H54 (cell line): ENCODE measurements at regions not wholly inside any gene's neighbourhood (a gene's known extent, or its start where the extent isn't known, plus 50 kb on each side); places are given as distances from the start of the nearest gene placed in this dataset.
A peak's percentile ranks its signal among the peaks of the same experiment; 100 is the strongest.
"Not testable (repeated sequence)": the region's sequence is repeated elsewhere in the genome, so short reads cannot be mapped to it uniquely, and the experiment has no call there.

Experiments used
- DNase-seq: peaks from one replicate; pipeline ENCODE4 v3.0.0; 2011; ENCODE audit warnings: low spot score, mixed read lengths; ENCODE audit not compliant: insufficient read length
- FAIRE-seq: peaks from 3 replicates; lab custom pipeline; 2011; peaks lifted over from hg19 to GRCh38; lab: Jason Lieb, UNC
- POLR2A ChIP-seq: IDR thresholded peaks from 2 replicates; pipeline ENCODE4 v1.6.1; 2011; ENCODE audit warnings: low read depth, mild to moderate bottlenecking, low read length

DNA sequence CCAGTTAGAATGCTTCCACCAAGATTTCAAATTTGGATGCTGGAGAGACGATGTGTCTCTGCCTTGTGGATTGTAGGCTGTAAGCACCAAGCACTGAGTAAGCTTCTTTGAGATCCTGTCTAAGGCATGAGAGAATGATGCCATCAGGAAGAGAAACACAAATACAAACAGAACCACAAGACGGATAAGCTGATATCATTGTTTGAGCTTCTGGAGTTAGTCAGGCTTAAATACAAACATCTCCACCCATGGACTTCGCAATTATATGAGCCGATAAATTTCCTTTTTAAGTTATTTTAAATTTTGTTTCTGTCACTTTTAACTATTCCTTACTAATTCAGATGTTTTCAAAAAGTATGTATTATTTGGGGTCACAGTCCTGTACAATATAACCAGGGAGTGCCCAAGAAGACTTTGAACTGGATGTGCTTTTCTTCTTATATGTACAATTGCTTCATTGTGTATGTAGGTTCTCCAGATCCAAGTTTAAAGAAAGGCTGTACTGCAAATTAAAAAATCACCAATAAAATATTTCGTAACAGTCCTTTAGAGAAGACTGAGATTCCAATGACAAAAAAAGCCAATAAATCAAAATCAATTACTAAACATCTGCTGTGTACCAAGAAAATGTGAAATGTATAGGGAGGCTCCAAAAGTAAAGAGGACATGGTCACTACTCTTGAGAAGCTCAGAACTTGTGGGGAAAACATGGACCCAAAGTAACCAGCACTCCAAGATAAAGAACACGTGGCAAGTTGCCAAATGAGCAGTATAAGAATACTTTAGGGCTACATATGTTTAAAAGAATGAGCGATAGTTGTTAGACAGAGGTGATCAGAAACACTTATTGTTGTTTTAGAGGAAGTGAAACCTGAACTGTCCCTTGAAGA, 274.1 kb downstream of the ADAMTS20 start:
- no peak for TF ChIP-seq POLR2A
- DNase-seq (no peak), FAIRE-seq (peak; percentile 30)

DNA sequence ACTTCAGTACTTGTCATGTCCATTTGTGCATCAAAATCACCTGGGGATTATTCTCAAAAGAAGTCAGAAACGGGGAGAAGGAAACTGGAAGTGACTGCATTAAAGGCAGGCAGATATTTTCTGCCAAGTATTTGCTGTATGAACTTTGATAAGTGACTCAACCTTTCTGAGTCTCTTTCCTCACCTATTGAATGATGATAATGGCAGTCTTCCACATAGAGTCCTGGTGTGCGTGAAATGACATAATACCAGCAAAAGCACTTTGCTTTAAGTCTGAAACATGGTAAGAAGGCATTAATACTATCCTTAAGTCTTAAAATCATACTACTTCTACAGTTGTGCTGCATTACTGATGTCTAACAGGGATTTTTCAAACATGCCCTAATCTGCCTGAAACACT, 278.5 kb downstream of the ADAMTS20 start:
- DNase-seq (no peak), FAIRE-seq (no peak)
- TF ChIP-seq POLR2A: no peak

DNA sequence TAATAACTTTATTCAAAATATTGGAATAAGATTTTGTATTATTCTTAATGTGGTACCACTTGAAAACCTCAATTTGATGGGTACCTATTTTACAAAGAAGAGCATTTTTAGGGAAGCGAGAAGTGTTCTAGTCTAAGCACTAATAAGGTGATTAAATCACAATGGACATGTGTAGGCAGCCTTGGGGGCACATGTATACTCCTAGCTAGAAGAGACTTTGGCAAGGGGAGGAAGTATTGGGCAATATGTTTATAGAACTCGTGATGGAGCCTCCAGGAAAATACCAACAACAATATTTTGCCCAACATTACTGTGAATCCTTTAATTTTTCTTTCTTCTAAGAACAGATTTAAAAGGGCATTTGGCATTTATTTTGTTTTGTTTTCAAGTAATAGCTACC, 280.3 kb downstream of the ADAMTS20 start:
- TF ChIP-seq POLR2A: no peak
- FAIRE-seq (no peak), DNase-seq (no peak)

DNA sequence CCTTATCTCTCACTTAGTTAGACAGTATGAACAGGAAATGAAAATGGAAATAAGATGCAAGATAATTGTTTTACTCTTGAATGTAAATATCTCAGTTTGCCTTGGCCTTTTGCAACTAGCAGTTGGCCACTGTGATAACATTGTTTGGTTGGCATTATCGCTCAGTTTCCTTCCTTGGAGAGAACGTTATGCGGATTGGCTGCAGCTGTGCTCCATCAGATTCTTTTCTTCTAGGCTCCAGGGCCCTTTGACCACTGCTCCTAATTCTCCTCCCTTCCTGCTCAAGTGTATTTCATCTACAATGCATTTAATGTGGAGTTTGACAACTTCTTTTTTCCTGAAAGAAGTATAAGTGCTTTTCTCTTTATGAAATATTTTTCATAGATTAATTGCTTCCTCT, 284.2 kb downstream of the ADAMTS20 start:
- no peak for TF ChIP-seq POLR2A
- FAIRE-seq (no peak), DNase-seq (no peak)

DNA sequence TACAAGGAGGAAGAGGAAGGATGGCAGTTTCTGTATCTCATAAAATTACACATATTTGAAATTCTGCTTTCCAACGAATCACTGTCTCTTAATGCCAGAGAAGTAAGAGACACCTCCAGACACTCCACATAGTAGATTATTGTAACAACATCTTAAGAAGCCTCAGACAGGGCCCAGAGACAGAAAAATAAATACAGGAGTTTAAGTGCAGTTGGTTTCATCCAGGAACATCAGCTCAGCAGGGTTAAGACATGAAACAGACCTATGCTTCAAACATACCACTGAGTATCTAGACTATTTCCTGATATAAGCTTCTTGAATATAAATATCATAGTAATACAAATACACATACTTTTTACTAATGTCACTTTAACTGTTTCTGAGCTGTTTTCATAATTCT, 290.3 kb downstream of the ADAMTS20 start:
- FAIRE-seq: no peak
- no peak for DNase-seq
- TF ChIP-seq POLR2A: no peak

DNA sequence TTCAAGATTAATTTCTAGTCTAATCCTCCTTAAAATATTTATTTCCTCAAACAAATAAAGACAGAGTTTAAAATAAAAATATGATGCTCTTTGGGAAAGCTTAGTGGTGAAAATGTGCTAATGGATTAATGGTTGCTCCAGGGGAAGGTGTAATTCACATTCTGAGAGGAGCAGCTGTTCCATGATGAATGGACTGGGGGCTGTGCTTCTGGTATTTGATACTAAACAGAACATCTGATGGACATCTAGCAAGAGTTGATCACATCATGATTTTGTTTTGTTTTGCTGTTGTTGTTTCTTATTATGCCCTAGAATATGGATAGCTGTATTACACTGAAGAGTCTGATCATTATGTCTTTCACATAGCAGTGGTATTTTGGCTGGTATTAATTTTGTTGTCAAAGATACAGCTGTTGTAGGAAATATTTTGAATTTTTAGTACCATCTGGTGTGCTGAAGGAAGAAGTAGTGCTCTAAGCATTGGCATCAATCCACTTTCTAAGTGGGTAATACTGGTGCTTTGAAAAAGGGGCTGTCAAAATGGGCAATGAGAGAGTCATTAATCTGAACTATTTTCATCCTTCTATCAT, 296.4 kb downstream of the ADAMTS20 start:
- no peak for DNase-seq
- FAIRE-seq: no peak
- TF ChIP-seq POLR2A: no peak

DNA sequence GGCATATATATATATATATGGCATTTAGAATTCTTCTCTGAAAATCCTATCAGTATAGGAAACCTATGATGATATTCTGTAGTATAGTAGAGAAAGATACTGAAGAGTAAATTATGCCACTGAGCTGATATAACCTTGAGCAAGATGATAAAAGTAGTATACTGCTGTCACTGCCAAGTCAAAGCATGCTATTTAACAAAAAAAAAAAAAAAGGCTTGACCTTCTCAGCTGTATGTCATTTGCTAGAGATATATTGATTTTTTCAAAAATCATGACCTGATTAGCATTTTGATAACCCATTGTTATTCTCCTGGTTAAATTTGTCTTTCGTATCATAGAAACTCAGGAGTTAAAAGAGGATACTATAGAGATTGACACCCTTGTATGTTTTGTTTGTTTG, 299.4 kb downstream of the ADAMTS20 start:
- no peak for TF ChIP-seq POLR2A
- DNase-seq (no peak), FAIRE-seq (no peak)

DNA sequence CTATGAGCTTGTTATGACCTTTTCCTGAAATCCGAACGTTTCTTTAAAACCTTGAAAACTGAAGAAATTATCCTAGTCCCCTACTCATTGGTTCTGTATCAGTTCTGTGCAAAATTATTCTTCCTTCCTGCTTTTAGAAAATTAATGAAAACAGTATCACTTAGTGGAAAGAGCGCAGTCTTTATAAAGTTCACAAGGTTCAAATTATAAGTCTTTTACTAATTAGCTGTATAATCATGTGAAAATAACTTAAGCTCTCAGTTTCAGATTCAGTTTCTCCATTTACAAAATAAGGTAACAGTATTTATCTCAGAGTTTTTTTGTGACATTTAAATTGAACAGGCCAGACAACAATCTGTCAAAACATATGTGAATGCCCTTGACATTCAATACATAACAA, 306.1 kb downstream of the ADAMTS20 start:
- DNase-seq (no peak), FAIRE-seq (no peak)
- TF ChIP-seq POLR2A: no peak

DNA sequence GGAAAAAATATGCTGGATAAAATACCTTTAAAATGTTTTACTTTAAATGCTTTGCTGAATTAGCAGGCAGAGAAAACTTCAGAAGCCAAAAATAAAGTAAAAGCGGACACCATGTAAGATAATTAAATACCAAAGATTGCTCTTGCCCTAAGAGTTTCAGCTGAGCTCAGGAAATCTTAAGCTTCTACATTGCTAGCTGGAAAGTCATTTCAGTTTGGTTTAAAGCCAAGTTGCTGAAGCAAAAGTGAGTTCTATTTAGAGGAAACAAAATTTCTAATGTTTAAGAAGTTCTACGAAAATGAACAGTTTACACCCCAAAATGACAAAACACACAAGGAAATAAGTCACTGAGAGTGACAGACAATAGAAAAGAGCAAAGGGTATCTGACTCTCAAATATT, 310.0 kb downstream of the ADAMTS20 start:
- DNase-seq: no peak
- FAIRE-seq: no peak
- TF ChIP-seq POLR2A: no peak

DNA sequence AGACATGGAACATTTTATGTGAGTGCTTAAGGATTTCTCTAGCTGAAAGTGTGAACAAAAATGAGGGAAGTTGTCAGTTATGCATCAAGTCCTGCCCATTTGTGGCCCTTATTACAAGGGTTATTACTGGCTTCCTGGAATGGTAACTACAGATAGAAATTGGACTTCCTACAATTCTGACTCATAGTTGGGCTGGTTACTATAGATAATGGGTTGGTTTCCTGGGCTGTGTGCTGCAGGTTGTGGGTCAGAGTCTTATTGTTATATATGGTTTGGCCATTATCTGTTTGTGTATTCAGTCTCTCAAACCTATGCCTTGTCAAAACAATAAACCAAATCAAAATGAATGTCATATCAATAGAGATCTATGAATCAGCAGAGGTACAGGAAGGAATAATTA, 313.7 kb downstream of the ADAMTS20 start:
- DNase-seq (no peak), FAIRE-seq (peak; percentile 50)
- TF ChIP-seq POLR2A: no peak

DNA sequence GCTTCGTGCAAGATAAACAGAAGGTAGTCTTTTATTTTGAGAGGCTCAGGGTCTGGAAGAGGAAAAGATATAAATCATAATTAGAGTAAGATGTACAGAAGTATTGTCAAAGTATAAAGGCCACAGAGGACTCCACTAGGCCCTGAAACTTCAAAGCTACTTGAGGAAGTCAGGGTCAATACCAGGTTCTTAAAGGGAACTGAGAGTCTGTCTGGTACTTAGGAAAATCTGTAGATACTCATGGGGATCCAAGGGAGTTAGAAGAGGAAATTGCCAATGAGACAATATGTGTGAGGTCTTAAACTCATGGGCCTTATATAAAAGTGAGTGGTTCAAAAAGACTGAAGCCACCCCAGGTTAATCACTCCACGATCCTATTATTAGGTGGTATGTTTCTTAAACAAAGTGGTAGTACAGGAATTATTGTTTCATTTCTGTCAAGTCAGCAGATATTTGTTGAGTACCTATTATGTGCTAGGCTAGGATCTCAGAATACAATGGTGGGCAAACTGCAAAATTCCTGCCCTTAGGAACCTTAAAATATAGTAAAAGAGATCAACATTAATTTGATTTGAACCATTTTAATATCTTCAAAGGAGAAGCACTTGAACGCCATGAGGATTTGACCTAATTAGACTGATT, 314.6 kb downstream of the ADAMTS20 start:
- FAIRE-seq: no peak
- no peak for DNase-seq

DNA sequence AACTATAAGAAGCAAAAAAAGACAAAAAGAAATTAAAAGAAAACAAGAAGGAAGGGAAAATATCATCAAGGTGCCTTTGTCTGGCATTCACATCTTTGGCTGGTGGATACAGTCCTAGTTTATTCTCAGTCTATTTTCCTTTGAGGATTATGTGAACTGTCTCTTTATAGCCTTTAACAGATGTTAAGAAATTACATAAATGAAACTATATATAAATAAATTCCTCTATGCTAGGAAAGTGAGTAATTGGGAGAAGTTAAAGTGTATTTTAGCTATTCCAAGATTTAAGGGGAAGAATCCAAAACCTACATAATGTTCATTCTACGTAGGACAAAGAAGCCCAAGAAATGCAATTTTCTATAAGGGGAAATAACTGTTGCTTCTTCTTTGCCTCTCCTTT, 316.3 kb downstream of the ADAMTS20 start:
- no peak for DNase-seq
- no peak for TF ChIP-seq POLR2A
- no peak for FAIRE-seq

More for the DNA sequence above, 314.6 kb downstream of the ADAMTS20 start:
- TF ChIP-seq POLR2A: no peak

DNA sequence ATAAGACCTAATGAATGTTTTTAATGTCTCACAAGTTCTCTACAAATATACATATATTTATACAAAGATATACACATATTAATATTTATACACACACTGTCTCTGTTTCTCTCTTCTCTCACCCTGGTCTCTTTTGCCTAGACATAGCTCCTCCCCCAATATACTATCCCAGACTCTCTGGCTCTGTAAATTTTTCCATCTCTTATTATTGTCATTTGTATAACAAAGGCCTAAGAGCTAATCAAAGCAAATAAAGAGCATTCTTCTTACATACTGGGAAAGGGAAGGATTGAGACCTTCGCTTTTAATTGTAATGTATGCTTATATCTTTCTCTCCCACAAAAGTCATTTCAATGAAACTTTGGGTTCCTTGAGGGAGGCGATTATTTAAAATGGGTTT, 318.1 kb downstream of the ADAMTS20 start:
- FAIRE-seq (no peak), DNase-seq (no peak)
- TF ChIP-seq POLR2A: no peak

DNA sequence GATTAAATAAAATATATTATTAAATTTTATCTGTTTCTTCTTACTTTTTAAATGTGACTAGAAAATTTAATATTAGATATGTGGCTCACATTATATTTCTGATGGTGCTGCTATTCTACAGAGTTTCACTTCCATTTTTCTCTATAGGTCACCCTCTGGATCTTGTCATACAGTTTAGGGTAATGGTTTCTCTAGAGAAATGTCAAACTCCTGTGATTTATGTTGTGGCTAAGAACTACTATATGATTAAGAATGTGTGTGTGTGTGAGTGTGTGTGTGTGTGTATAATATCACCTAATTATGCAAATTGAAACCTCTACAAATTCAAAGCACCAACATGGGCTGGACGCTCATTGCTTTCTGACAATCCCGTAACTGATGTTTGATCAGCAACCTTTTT, 325.9 kb downstream of the ADAMTS20 start:
- DNase-seq: no peak
- TF ChIP-seq POLR2A: no peak
- no peak for FAIRE-seq

DNA sequence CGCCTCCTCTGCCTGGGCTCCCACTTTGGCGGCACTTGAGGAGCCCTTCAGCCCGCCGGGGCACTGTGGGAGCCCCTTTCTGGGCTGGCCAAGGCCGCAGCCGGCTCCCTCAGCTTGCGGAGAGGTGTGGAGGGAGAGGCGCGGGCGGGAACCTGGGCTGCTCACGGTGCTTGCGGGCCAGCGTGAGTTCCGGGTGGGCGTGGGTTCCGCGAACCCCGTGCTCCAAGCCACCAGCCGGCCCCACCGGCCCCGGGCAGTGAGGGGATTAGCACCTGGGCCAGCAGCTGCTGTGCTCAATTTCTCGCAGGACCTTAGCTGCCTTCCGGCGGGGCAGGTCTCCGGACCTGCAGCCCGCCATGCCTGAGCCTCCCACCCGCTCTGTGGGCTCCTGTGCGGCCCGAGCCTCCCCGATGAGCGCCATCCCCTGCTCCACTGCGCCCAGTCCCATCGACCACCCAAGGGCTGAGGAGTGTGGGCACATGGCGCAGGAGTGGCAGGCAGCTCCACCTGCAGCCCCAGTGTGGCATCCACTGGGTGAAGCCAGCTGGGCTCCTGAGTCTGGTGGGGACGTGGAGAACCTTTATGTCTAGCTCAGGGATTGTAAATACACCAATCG, 327.7 kb downstream of the ADAMTS20 start:
- FAIRE-seq, DNase-seq: not testable (repeated sequence)
